ENCODE measurements at regions not wholly inside any gene's neighbourhood (a gene's known extent, or its start where the extent isn't known, plus 50 kb on each side); places are given as distances from the start of the nearest gene placed in this dataset.
"Not testable (repeated sequence)": the region's sequence is repeated elsewhere in the genome, so short reads cannot be mapped to it uniquely, and the experiment has no call there.

GRCh38 chr9:65504686-65505085 lies 171.0 kb upstream of the ZNG1E start:
- 31% methylated on average over 5 of the region's 7 CpGs for WGBS (ENCODE audit: insufficient coverage, insufficient replicate concordance, low lambda C conversion rate, missing lambda C conversion rate)
- in situ Hi-C loops (cut with MboI); POLR2A ChIA-PET; H3K4me2 ChIP-seq (ENCODE audit: control insufficient read depth, insufficient read depth); H3K27ac ChIP-seq (ENCODE audit: control insufficient read depth, insufficient read depth); FAIRE-seq; H4K20me1 ChIP-seq (ENCODE audit: control insufficient read depth, insufficient read depth); RAD21 ChIA-PET (ENCODE audit: unreplicated experiment); ATAC-seq; H3K27me3 ChIP-seq (replicated peaks in 1 of 2; ENCODE audit: control insufficient read depth in 2 of 2, insufficient read depth in 2 of 2, low read length in 1 of 2); H3K36me3 ChIP-seq (ENCODE audit: control insufficient read depth in 2 of 2, insufficient read depth in 2 of 2, low read length in 1 of 2); CTCF ChIA-PET; SMC1A ChIA-PET (ENCODE audit: uncharacterized antibody, unreplicated experiment); H3K79me2 ChIP-seq (ENCODE audit: control insufficient read depth, insufficient read depth, low read length); H2AFZ ChIP-seq (ENCODE audit: control insufficient read depth, low read depth, low read length); BruUV-seq (replicated peaks); H3K4me1 ChIP-seq (ENCODE audit: control insufficient read depth, insufficient read depth, low read length); H3K9ac ChIP-seq (ENCODE audit: control insufficient read depth, insufficient read depth, low read length); intact Hi-C loops (cut with micrococcal nuclease; ENCODE audit: unreplicated experiment); H3K4me3 ChIP-seq; DNase-seq (ENCODE audit: low read depth, low spot score); H3K9me3 ChIP-seq (replicated peaks; ENCODE audit: control insufficient read depth, insufficient read depth, low read length): not testable (repeated sequence)

- in situ Hi-C loops (cut with MboI); BruUV-seq (replicated peaks): not testable (repeated sequence)
- 76% methylated on average over 12 of the region's 16 CpGs for WGBS (ENCODE audit: insufficient coverage, insufficient replicate concordance, low lambda C conversion rate, missing lambda C conversion rate)
Observed at GRCh38 chr9:65503696-65504095, 172.0 kb upstream of the ZNG1E start.

GRCh38 chr9:65482890-65483289 lies 192.8 kb upstream of the ZNG1E start:
- H3K36me3 ChIP-seq (ENCODE audit: control insufficient read depth in 2 of 2, insufficient read depth in 2 of 2, low read length in 1 of 2); intact Hi-C loops (cut with micrococcal nuclease; ENCODE audit: unreplicated experiment); H3K79me2 ChIP-seq (ENCODE audit: control insufficient read depth, insufficient read depth, low read length); BruUV-seq (replicated peaks); H4K20me1 ChIP-seq (ENCODE audit: control insufficient read depth, insufficient read depth); SMC1A ChIA-PET (ENCODE audit: uncharacterized antibody, unreplicated experiment); H3K4me1 ChIP-seq (ENCODE audit: control insufficient read depth, insufficient read depth, low read length); FAIRE-seq; H3K27ac ChIP-seq (ENCODE audit: control insufficient read depth, insufficient read depth); CTCF ChIA-PET; RAD21 ChIA-PET (ENCODE audit: unreplicated experiment); ATAC-seq; DNase-seq (ENCODE audit: low read depth, low spot score); H3K4me2 ChIP-seq (ENCODE audit: control insufficient read depth, insufficient read depth); H3K4me3 ChIP-seq; in situ Hi-C loops (cut with MboI); H3K27me3 ChIP-seq (replicated peaks in 1 of 2; ENCODE audit: control insufficient read depth in 2 of 2, insufficient read depth in 2 of 2, low read length in 1 of 2); H3K9ac ChIP-seq (ENCODE audit: control insufficient read depth, insufficient read depth, low read length); POLR2A ChIA-PET; H2AFZ ChIP-seq (ENCODE audit: control insufficient read depth, low read depth, low read length); H3K9me3 ChIP-seq (replicated peaks; ENCODE audit: control insufficient read depth, insufficient read depth, low read length): not testable (repeated sequence)
- 38% methylated on average over 13 of the region's 13 CpGs for WGBS (ENCODE audit: insufficient coverage, insufficient replicate concordance, low lambda C conversion rate, missing lambda C conversion rate)

More at GRCh38 chr9:65503696-65504095, 172.0 kb upstream of the ZNG1E start:
- RAD21 ChIA-PET (ENCODE audit: unreplicated experiment); H4K20me1 ChIP-seq (ENCODE audit: control insufficient read depth, insufficient read depth); H3K9me3 ChIP-seq (replicated peaks; ENCODE audit: control insufficient read depth, insufficient read depth, low read length); H3K9ac ChIP-seq (ENCODE audit: control insufficient read depth, insufficient read depth, low read length); DNase-seq (ENCODE audit: low read depth, low spot score); FAIRE-seq; H3K4me1 ChIP-seq (ENCODE audit: control insufficient read depth, insufficient read depth, low read length); ATAC-seq; CTCF ChIA-PET; H3K4me3 ChIP-seq; H3K4me2 ChIP-seq (ENCODE audit: control insufficient read depth, insufficient read depth); H3K27me3 ChIP-seq (replicated peaks in 1 of 2; ENCODE audit: control insufficient read depth in 2 of 2, insufficient read depth in 2 of 2, low read length in 1 of 2); H3K79me2 ChIP-seq (ENCODE audit: control insufficient read depth, insufficient read depth, low read length); H3K27ac ChIP-seq (ENCODE audit: control insufficient read depth, insufficient read depth); intact Hi-C loops (cut with micrococcal nuclease; ENCODE audit: unreplicated experiment); SMC1A ChIA-PET (ENCODE audit: uncharacterized antibody, unreplicated experiment); H3K36me3 ChIP-seq (ENCODE audit: control insufficient read depth in 2 of 2, insufficient read depth in 2 of 2, low read length in 1 of 2); H2AFZ ChIP-seq (ENCODE audit: control insufficient read depth, low read depth, low read length); POLR2A ChIA-PET: not testable (repeated sequence)

- in situ Hi-C loops (cut with MboI); H3K27me3 ChIP-seq (replicated peaks in 1 of 2; ENCODE audit: control insufficient read depth in 2 of 2, insufficient read depth in 2 of 2, low read length in 1 of 2); H3K4me2 ChIP-seq (ENCODE audit: control insufficient read depth, insufficient read depth); CTCF ChIA-PET; RAD21 ChIA-PET (ENCODE audit: unreplicated experiment); H4K20me1 ChIP-seq (ENCODE audit: control insufficient read depth, insufficient read depth); H3K27ac ChIP-seq (ENCODE audit: control insufficient read depth, insufficient read depth); H2AFZ ChIP-seq (ENCODE audit: control insufficient read depth, low read depth, low read length); SMC1A ChIA-PET (ENCODE audit: uncharacterized antibody, unreplicated experiment); H3K9me3 ChIP-seq (replicated peaks; ENCODE audit: control insufficient read depth, insufficient read depth, low read length); H3K79me2 ChIP-seq (ENCODE audit: control insufficient read depth, insufficient read depth, low read length); DNase-seq (ENCODE audit: low read depth, low spot score); BruUV-seq (replicated peaks); H3K4me3 ChIP-seq; ATAC-seq; H3K36me3 ChIP-seq (ENCODE audit: control insufficient read depth in 2 of 2, insufficient read depth in 2 of 2, low read length in 1 of 2); H3K9ac ChIP-seq (ENCODE audit: control insufficient read depth, insufficient read depth, low read length); H3K4me1 ChIP-seq (ENCODE audit: control insufficient read depth, insufficient read depth, low read length); FAIRE-seq; POLR2A ChIA-PET; intact Hi-C loops (cut with micrococcal nuclease; ENCODE audit: unreplicated experiment): not testable (repeated sequence)
- WGBS (ENCODE audit: insufficient coverage, insufficient replicate concordance, low lambda C conversion rate, missing lambda C conversion rate), result 49% methylated on average over 10 of the region's 10 CpGs
Observed at GRCh38 chr9:65481291-65481690, 194.4 kb upstream of the ZNG1E start.

Measured in GM12878 (cell line).